Natural killer cell treated with Interleukin-12 subunit alpha and Interleukin-12 subunit beta and Interleukin-15 and Interleukin-18, amount 100 ng/mL, for 72 hours (primary cell): ENCODE measurements at regions not wholly inside any gene's neighbourhood (a gene's known extent, or its start where the extent isn't known, plus 50 kb on each side); places are given as distances from the start of the nearest gene placed in this dataset.

Source experiments
- ATAC-seq, 2 donors: fragments of 150-1000 bp; cut with Tn5 transposase in 1 of 2; sonication (Bioruptor Pico), chemical (Tn5 transposase) in 1 of 2; 2 replicates each; pipeline ENCODE4 v1.10.0; 2021
- DNase-seq: peaks from one replicate; pipeline ENCODE4 v3.0.0; 2022; ENCODE audit warnings: low spot score
- H3K27ac Mint-ChIP-seq, 2 donors: 1 replicate in 1 of 2; 2 replicates in 1 of 2; pipeline ENCODE4 v1.8.0; 2022; ENCODE audit warnings: mixed read lengths in 2 of 2, mild to moderate bottlenecking in 1 of 2, moderate library complexity in 1 of 2
- H3K27me3 Mint-ChIP-seq, 2 donors: 1 replicate in 1 of 2; 2 replicates in 1 of 2; pipeline ENCODE4 v1.8.0; 2022; ENCODE audit warnings: mixed read lengths in 2 of 2
- H3K36me3 Mint-ChIP-seq: one replicate; pipeline ENCODE4 v1.8.0; 2022; ENCODE audit warnings: mixed read lengths
- H3K4me1 Mint-ChIP-seq, 2 donors: 1 replicate in 1 of 2; 2 replicates in 1 of 2; pipeline ENCODE4 v1.8.0; 2022; ENCODE audit warnings: low read depth in 2 of 2, mixed read lengths in 2 of 2, mild to moderate bottlenecking in 1 of 2
- H3K4me3 Mint-ChIP-seq: one replicate; pipeline ENCODE4 v1.8.0; 2022; ENCODE audit warnings: mixed read lengths
- H3K9me3 Mint-ChIP-seq: 2 replicates; pipeline ENCODE4 v1.8.0; 2022; ENCODE audit warnings: mixed read lengths

DNA sequence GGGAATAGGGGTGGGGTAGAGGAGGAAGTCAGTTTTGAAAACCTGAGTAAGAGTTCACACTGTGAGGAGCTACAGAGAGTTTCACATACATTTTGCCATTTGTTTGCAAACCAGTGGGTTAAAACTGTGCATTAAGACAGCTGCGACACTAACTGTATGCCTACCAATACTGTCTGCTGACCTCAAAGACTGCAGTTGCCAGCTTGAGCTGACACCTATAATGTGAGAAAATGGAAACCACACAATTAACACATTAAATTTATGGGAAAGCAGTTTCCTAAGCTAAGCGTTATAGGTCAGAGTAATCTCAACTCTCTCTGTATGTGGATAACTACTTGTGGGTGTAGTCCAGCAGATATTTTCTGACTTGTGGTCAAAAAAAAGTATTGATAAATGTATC is 756.6 kb upstream of the GCFC2 start:
- Mint-ChIP-seq H3K4me3 (no peak overlapping the region), H3K9me3 (peaks cover 6% of the 10 kb centered on the region), H3K27me3 (no peaks in the 10 kb centered on the region), H3K36me3 (no peaks in the 10 kb centered on the region), H3K27ac (no peak overlapping the region), H3K4me1 (no peaks in the 10 kb centered on the region)
- DNase-seq: no peak
- ATAC-seq: no peak

- Mint-ChIP-seq H3K27me3 (no peaks in the 10 kb centered on the region), H3K9me3 (peaks cover 8% of the 10 kb centered on the region), H3K4me3 (no peak overlapping the region), H3K36me3 (no peaks in the 10 kb centered on the region), H3K4me1 (no peaks in the 10 kb centered on the region), H3K27ac (no peak overlapping the region)
- DNase-seq: no peak
- no peak for ATAC-seq
Observed at GRCh38 chr2:76464310-76464709, 753.6 kb upstream of the GCFC2 start.

GRCh38 chr2:76461431-76461830 is 750.7 kb upstream of the GCFC2 start:
- Mint-ChIP-seq H3K4me1 (no peaks in the 10 kb centered on the region), H3K27ac (no peak overlapping the region), H3K27me3 (no peaks in the 10 kb centered on the region), H3K9me3 (peaks cover 9% of the 10 kb centered on the region), H3K36me3 (no peaks in the 10 kb centered on the region), H3K4me3 (no peak overlapping the region)
- ATAC-seq (no peak), DNase-seq (no peak)

DNA sequence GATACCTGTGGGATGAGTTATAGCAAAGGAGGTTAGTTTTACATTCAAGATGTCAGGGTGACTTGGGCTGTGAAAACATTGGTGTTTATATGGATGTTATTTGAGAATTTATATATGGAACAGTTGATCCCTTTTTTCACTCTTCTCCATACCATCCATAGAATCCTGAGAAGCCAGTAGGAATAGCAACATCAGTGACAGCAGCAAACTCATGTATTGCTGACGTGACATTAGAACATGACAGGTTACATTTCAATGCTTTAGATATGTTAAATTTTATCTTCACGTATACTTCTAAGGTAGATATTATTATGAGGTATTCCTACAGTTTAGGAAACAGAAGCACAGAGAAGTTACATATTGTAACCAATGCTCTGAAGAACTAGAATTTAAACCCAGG is 745.2 kb upstream of the GCFC2 start:
- H3K4me1 Mint-ChIP-seq: no peaks in the 10 kb centered on the region
- H3K27ac Mint-ChIP-seq: no peak overlapping the region
- no peaks in the 10 kb centered on the region for H3K36me3 Mint-ChIP-seq
- H3K9me3 Mint-ChIP-seq: peaks cover 3% of the 10 kb centered on the region
- ATAC-seq (no peak), DNase-seq (no peak)
- no peak overlapping the region for H3K4me3 Mint-ChIP-seq
- no peaks in the 10 kb centered on the region for H3K27me3 Mint-ChIP-seq

- DNase-seq (no peak), ATAC-seq (no peak)
- no peaks in the 10 kb centered on the region for H3K4me1 Mint-ChIP-seq
- H3K4me3 Mint-ChIP-seq: no peak overlapping the region
- H3K27me3 Mint-ChIP-seq: no peaks in the 10 kb centered on the region
- peaks cover 6% of the 10 kb centered on the region for H3K36me3 Mint-ChIP-seq
- peaks cover 5% of the 10 kb centered on the region for H3K9me3 Mint-ChIP-seq
- no peak overlapping the region for H3K27ac Mint-ChIP-seq
Observed at GRCh38 chr2:76450024-76450475, 739.3 kb upstream of the GCFC2 start.

DNA sequence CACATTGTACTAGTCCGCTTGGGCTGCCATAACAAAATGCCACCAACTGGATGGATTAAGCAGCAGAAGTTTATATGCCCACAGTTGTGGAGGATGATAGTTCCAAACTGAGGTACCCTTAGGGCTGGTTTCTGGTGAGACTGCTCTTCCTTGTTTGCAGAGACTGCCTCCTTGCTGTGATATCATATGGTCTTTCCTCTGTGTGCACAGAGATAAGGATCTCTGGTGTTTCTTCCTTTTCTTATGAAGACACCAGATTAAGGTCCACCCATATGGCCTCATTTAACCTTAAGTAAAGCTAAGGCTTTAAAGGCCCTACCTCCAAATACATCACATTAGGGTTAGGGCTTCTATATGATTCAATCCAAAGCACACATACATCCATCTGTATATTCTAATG is 738.2 kb upstream of the GCFC2 start:
- ATAC-seq: no peak
- H3K27me3 Mint-ChIP-seq: no peaks in the 10 kb centered on the region
- no peaks in the 10 kb centered on the region for H3K4me1 Mint-ChIP-seq
- H3K4me3 Mint-ChIP-seq: no peak overlapping the region
- H3K27ac Mint-ChIP-seq: no peak overlapping the region
- H3K9me3 Mint-ChIP-seq: peaks cover 5% of the 10 kb centered on the region
- DNase-seq: no peak
- H3K36me3 Mint-ChIP-seq: peaks cover 10% of the 10 kb centered on the region

DNA sequence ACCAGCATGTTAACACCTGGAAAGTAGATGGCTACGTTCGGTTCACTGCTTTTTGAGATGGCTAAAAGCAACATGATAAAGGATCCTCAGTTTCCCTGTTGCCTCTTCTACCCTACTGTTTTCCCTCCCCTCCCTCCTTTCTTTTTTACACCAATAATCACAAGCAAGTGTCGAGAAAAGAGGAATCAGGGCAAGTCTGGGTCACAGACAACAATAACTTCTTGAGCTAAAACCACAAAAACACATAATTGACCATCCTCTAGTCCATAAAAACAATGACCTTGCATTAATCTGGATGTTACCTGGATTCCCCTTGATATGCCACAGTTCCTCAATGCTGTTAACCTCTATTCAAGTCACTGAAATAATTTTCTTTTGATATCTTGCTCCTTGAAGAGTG is 736.6 kb upstream of the GCFC2 start:
- peaks cover 5% of the 10 kb centered on the region for H3K9me3 Mint-ChIP-seq
- no peaks in the 10 kb centered on the region for H3K27me3 Mint-ChIP-seq
- no peak overlapping the region for H3K4me3 Mint-ChIP-seq
- peaks cover 10% of the 10 kb centered on the region for H3K36me3 Mint-ChIP-seq
- ATAC-seq (no peak), DNase-seq (no peak)
- H3K27ac Mint-ChIP-seq: no peak overlapping the region
- no peaks in the 10 kb centered on the region for H3K4me1 Mint-ChIP-seq

DNA sequence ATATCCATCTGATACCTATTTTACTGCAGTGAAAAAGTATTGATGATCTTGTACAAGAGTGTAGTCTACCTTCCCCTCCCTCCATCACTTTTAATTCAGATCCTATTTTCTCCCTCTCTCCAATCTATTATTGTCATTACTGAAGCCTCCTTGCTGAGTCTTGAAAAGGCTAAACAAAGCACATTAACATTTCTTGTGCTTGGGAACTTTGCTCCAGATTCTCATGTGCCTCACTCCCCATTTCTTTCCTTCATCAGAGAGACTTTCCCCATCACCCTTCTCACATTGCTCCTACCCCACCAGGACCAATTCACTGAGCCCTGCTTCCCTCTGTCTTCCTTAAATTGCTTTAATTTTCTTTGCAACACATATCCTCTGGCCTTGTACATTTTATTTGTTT is 736.2 kb upstream of the GCFC2 start:
- Mint-ChIP-seq H3K4me1 (no peaks in the 10 kb centered on the region), H3K27ac (no peak overlapping the region), H3K36me3 (peaks cover 10% of the 10 kb centered on the region), H3K4me3 (no peak overlapping the region), H3K27me3 (no peaks in the 10 kb centered on the region), H3K9me3 (peaks cover 5% of the 10 kb centered on the region)
- DNase-seq (no peak), ATAC-seq (no peak)

GRCh38 chr2:76445880-76446279 is 735.2 kb upstream of the GCFC2 start:
- H3K9me3 Mint-ChIP-seq: peaks cover 5% of the 10 kb centered on the region

GRCh38 chr2:76444732-76445131 is 734.0 kb upstream of the GCFC2 start:
- no peak overlapping the region for H3K27ac Mint-ChIP-seq
- no peak overlapping the region for H3K4me3 Mint-ChIP-seq
- no peaks in the 10 kb centered on the region for H3K4me1 Mint-ChIP-seq
- no peak for DNase-seq
- no peaks in the 10 kb centered on the region for H3K27me3 Mint-ChIP-seq
- H3K36me3 Mint-ChIP-seq: peaks cover 10% of the 10 kb centered on the region
- peaks cover 5% of the 10 kb centered on the region for H3K9me3 Mint-ChIP-seq
- no peak for ATAC-seq

More at GRCh38 chr2:76445880-76446279, 735.2 kb upstream of the GCFC2 start:
- H3K27me3 Mint-ChIP-seq: no peaks in the 10 kb centered on the region
- H3K36me3 Mint-ChIP-seq: peaks cover 10% of the 10 kb centered on the region
- H3K4me3 Mint-ChIP-seq: no peak overlapping the region
- no peak for ATAC-seq
- H3K27ac Mint-ChIP-seq: no peak overlapping the region
- DNase-seq: no peak
- H3K4me1 Mint-ChIP-seq: no peaks in the 10 kb centered on the region

DNA sequence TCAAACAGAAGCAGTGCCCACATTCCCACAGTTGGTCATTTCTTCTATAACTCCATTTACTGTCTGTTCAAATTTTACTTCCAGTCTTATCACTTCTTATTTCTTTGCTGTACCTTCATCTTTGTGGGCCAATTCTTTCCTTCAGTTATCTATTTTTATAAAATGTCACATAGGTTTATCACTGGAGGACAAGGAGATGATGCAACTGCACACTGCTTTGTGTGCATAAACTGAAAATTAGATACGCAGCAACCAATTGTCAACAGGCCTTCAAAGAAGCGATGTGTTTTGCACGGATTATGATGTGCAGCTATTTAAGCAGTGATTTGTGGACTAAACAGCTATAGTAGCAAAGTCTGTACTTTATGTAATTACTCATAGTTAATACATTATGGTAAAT is 726.8 kb upstream of the GCFC2 start:
- no peak overlapping the region for H3K4me3 Mint-ChIP-seq
- no peaks in the 10 kb centered on the region for H3K4me1 Mint-ChIP-seq
- DNase-seq: no peak

GRCh38 chr2:76429374-76429773 is 718.7 kb upstream of the GCFC2 start:
- no peak for ATAC-seq
- no peak overlapping the region for H3K27ac Mint-ChIP-seq
- no peak overlapping the region for H3K4me3 Mint-ChIP-seq
- no peaks in the 10 kb centered on the region for H3K36me3 Mint-ChIP-seq
- no peak for DNase-seq
- no peaks in the 10 kb centered on the region for H3K27me3 Mint-ChIP-seq
- H3K4me1 Mint-ChIP-seq: no peaks in the 10 kb centered on the region
- H3K9me3 Mint-ChIP-seq: peaks cover 12% of the 10 kb centered on the region

More for the DNA sequence above, 726.8 kb upstream of the GCFC2 start:
- no peaks in the 10 kb centered on the region for H3K27me3 Mint-ChIP-seq
- H3K9me3 Mint-ChIP-seq: peaks cover 2% of the 10 kb centered on the region
- ATAC-seq: no peak
- H3K27ac Mint-ChIP-seq: no peak overlapping the region
- no peaks in the 10 kb centered on the region for H3K36me3 Mint-ChIP-seq

- Mint-ChIP-seq H3K36me3 (no peaks in the 10 kb centered on the region), H3K27me3 (no peaks in the 10 kb centered on the region), H3K4me3 (no peak overlapping the region), H3K4me1 (no peaks in the 10 kb centered on the region), H3K9me3 (peaks cover 18% of the 10 kb centered on the region), H3K27ac (no peak overlapping the region)
- DNase-seq (no peak), ATAC-seq (no peak)
Observed at GRCh38 chr2:76427452-76427851, 716.7 kb upstream of the GCFC2 start.

GRCh38 chr2:76415821-76416220 is 705.1 kb upstream of the GCFC2 start:
- ATAC-seq: no peak
- no peaks in the 10 kb centered on the region for H3K27me3 Mint-ChIP-seq
- H3K4me1 Mint-ChIP-seq: no peaks in the 10 kb centered on the region
- no peak overlapping the region for H3K27ac Mint-ChIP-seq
- peaks cover 6% of the 10 kb centered on the region for H3K36me3 Mint-ChIP-seq
- no peak overlapping the region for H3K4me3 Mint-ChIP-seq
- peaks cover 14% of the 10 kb centered on the region for H3K9me3 Mint-ChIP-seq
- no peak for DNase-seq

DNA sequence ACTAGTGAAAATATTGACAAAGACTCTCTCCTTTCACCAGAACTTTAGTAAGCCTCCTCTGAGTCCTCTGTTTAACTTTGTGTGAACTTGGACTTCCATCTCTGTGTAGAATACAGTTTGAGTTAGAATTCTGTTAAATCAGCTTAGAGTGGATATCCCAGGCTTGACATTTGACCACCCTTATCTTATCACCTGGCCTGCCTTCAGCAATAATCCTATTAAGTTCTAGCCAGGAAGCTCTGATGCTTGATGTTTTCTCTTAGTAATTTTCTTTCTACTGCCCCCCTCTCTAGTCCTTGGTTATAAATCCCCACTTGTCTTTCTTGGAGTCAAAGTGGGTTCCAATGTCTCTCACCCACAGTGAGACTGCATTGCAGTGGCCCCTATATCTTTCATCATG is 702.7 kb upstream of the GCFC2 start:
- H3K9me3 Mint-ChIP-seq: peaks cover 17% of the 10 kb centered on the region
- no peak for ATAC-seq
- peaks cover 6% of the 10 kb centered on the region for H3K36me3 Mint-ChIP-seq
- no peak for DNase-seq
- no peaks in the 10 kb centered on the region for H3K27me3 Mint-ChIP-seq
- H3K4me3 Mint-ChIP-seq: no peak overlapping the region
- no peaks in the 10 kb centered on the region for H3K4me1 Mint-ChIP-seq
- no peak overlapping the region for H3K27ac Mint-ChIP-seq
